Endothelial cell of hepatic sinusoid (primary cell): ENCODE measurements at regions not wholly inside any gene's neighbourhood (a gene's known extent, or its start where the extent isn't known, plus 50 kb on each side); places are given as distances from the start of the nearest gene placed in this dataset.

Source experiments
- in situ Hi-C: cut with HindIII; loops from 2 replicates; pipeline ENCODE4 v1.10.0; 2017; ENCODE audit warnings: low sequenced_read_pairs

DNA sequence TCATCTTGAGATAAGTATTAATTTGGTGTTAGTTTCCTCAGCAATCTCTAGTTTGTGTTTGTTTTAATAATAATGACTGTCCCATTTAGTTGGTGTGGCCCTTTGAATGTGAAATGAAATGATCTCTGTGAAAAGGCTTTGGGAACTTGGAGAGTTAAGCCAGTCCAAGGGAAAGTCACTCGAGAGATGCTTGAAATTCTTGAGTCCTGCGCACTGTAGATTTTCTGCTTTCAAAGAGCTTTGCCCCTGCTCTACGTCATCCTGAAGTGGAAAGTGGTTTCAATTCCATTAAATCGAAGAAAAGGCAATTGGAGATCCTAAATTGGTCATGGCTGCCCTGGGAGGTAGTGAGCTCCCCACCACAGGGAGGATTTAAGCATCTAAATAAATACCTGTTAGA is 403.8 kb downstream of the ZNF536 start:
- in situ Hi-C loops, result no loop called here

DNA sequence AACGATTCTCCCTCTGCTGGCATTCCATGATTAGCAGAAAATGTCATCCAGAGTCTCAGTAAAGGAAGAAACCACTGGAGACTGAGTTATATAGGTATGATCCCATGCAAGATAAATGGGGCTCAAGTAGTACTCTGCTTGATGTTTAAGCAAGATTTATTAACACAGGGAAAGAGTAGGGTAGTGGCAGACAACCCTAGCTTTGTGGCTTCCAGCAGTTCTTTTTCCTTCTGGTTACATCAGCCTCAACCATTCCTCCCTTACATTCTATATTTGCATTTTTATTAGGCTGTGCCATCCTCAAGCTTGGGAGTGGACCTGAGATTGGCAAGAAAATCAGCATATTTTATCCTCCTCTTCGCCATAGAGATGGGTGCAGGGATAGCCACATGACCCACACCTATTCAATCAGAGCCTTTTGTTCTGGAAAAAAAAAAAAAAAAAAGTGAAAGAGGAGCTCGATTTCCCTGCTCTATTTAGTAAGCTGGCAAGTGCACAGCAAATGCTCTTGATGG is 402.1 kb downstream of the ZNF536 start:
- in situ Hi-C loops, result no loop called here

DNA sequence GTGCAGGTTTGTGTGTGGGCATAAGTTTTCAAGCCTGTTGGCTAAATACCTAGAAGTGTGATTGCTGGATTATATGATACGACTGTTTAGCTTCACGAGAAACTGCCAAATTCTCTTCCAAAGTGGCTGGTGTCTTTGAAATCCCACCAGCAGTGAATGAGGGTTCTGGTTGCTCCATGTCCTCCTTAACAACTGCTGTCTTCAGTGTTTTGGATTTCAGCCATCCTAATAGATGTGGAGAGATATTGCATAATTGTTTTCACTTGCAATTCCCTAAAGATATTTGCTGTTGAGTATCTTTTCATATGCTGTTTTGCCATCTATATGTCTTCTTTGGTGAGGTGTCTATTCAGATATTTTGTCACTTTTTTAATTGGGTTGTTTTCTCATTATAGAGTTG is 390.5 kb downstream of the ZNF536 start:
- in situ Hi-C loops, result no loop called here

DNA sequence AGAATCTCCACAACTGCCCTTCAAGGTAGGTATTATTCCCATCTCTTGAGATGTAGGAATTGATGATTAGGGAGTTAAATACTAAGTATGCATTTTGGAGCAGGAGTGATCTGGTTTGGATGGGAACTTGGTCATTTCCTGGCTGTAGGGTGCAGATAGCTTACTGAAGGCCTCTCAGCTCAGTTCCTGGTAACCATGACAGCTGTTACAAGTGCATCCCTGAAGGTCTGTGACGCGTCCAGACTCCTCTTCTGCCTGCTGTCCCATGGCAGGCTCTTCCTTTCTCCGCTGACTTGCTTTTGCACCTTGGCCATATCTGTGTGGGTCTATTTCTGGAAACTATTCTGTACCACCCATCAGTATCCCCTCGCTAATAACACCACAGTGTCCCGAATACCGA is 387.8 kb downstream of the ZNF536 start:
- in situ Hi-C loops, result no loop called here

DNA sequence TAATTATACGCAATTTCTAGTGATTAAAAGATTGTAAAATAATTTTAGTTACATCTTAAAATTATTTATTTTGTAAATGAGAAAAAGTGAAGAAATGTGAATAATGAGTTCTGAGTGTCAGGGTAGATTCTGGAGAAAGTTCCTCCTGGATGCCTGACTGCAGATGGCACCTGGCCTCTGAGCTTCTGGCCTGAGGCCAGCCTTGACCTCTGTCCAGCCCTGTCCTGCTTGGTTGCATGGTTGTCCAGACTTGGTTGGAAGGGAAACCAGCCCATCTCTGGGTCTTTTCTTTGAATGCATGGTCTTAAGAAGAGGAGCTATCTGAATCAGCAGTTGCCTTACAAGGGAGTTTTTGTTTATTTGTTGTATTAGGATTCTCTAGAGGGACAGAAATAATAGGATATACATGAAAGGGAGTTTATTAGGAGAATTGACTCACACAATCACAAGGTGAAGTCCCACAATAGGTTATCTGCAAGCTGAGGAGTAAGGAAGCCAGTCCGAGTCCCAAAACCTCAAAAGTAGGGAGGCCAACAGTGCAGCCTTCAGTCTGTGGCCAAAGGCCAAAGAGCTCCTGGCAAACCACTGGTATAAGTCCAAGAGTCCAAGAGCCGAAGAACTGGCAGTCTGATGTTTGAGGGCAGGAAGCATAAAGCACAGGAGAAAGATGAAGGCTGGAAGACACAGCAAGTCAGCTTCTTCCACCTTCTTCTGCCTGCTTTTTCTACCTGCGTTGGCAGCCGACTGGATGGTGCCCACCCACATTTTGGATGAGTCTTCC is 385.8 kb downstream of the ZNF536 start:
- in situ Hi-C loops, result no loop called here

DNA sequence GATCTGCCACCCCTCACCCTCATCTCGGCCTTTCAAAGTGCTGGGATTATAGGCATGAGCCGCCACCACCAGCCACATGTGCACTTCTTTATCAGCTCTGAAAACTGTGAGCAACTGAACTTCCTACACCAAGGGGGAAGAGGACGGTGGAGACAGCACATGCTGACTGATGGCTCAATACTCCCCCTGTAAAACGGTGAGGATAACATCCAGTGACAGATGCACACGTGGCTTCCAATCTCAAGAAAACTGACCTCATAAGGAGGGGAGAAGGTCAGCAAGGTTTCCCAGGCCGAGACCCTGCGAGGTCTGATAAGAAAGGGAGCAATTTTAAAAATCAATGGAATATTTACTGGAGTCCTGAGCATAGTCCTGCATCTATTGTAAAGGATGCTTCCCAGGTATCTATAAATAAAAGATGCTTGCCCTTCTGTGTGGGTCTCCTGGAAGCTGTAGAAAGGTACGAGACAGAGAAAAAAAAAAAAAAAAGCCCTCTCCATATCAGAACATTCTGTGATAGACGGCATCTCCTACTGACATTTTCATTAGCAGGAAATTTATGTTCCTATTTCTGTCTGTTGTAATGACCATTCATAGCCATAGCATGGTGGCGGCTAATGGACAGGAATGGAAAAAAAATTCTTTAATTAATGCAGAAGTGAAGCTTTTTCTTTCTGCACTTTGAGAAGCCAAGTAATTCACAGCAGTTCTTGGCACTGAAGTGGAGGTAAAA is 385.1 kb downstream of the ZNF536 start:
- in situ Hi-C loops, result no loop called here

DNA sequence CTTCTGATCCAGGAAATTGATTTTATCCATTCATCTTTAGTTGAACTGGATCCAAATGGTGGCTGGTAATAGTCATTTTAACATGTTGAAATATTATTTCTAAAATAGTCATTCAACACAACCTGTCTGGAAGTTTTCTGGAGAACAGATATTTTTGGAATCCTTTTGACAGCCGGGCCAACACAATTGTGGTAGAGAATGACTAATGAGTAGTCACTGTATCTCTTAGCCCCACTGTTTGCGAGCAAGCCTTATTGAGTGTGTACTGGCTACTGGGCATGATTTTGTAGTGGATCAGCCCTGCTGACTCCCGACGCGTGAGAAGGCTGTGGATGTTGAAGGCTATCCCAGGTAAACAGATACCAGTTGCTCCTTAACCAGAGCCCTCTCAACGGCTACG is 383.4 kb downstream of the ZNF536 start:
- in situ Hi-C loops, result no loop called here

DNA sequence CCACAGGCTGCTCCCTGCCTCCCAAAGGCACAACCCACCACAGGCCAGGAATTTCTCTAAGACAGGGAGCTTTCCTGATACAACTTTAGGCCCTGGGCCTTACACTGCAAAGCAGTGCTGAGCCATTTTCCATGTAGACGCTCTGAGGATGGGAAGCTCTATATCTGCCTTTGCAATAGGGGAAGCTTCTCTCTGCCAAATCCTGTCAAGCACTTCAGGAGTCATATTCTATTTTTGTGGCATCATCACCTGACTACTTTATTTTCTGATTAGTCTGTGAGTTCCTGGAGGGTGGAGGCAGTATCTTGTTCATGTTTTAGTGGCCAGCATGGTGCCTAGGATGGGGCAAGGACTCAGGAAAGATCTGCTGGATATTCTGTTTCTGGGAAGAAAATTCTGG is 382.0 kb downstream of the ZNF536 start:
- in situ Hi-C loops, result no loop called here

DNA sequence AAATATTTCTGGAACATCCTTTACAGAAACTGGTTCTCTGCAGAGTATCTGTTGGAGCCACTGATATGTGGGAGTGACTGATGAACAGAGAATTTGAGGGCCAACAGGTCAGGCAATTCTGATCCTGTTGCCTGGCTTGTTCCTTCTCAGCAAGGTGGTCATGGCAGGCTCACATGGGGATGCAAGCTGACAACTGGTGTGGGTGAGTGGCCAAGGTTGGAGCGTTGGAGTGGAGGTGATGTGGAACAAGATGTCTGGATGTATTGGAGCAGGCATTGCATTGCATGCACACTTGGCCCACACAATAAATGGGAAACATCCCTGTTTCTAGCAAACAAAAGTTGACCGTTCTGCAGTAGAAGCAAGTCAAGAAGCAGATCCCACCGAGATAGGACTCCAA is 380.7 kb downstream of the ZNF536 start:
- in situ Hi-C loops, result no loop called here

DNA sequence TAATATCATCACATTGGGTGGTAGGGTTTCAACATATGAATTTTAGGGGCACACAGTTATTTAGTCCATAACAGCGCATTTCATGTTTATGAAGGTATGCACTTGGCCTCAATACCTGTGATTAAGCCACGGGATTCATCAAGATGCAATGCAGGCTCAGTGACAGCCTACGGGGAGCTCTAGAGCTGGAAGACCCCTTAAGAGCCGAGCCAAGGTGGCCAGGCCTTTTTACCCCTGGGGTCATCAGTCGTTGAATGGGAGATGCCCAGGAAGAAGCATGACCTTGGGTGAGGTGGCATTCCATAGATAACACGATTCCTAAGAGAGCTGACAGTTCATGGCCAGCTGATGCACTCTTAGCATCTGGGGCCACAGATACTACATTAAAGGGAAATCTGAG is 380.0 kb downstream of the ZNF536 start:
- in situ Hi-C loops, result no loop called here

DNA sequence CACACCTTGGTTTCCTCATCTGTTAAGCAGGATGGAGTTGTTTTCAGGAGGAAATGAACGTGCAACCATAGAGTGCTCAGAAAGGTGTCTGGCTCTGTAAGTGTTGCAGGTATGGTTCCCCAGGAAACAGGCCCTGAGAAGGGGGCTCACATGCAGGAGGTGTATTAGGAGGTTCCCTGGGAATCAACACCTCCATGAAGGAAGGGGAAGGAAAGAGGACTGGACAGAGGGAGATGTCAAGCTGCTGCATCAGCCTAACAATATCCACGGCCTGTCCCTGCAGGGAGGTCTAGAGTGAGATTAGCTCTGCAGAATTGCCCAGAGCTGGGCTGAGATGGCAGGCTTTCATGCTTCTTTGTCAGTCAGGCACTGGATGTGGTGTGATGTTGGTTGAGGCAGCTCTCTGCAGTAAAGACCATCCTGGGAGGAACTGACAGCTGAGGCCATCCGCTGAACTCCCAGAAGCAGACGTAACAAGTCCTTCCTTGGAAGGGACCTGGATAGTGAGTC is 373.3 kb downstream of the ZNF536 start:
- in situ Hi-C loops, result no loop called here

DNA sequence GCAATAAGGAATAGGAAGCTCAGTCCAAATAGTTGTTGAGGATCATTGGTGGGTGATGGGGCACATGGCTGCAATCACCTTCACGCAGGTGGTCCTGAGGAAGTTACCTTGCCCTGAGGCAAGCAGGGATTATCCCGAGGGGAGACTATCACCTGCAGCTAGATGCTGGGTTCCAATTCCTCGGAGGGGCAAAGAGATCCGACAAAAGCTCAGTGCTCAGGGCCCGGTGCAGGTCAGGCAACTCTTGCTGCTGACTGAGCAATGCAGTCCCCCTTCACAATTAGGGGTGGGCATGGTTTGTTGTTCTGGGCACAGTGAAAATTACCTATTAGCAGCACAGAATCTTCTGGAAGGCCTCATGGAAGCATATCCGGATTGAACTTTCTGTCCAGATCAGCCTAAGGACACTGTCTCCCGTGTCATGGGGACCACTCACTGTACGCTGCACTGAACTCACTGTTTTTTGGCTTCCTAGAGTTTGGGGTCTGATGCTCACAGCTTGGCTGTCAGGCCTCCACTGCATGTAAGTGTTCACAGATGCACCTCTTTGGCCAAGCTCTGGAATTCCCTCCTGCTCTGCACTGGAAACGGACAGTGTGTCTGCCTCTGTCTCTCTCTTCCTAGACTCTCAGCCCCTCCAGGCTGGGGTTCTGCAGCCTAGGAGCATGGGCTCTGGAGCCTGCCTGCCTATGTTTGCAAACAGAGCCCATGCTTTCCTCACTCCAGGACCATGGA is 372.7 kb downstream of the ZNF536 start:
- in situ Hi-C loops, result no loop called here

DNA sequence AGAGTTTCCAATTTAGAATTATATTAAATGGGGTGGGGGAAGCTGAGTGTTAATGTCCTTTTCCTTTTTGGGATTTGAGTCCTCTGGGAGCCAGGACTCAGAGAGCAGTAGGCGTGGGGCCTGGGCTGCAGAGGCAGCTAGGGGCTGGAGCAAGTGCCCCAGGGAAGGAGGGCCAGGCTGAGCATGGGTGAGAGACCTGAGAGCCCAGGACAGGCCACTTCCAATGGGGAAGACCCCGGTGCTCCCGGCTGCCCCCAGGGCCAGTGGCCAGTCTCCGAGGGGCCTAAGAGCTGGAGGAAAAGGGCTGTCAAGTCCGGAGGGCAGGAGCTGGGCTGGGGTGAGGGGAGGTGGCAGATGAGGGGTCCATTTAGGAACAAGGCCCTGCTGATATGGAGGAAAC is 371.5 kb downstream of the ZNF536 start:
- in situ Hi-C loops, result no loop called here

DNA sequence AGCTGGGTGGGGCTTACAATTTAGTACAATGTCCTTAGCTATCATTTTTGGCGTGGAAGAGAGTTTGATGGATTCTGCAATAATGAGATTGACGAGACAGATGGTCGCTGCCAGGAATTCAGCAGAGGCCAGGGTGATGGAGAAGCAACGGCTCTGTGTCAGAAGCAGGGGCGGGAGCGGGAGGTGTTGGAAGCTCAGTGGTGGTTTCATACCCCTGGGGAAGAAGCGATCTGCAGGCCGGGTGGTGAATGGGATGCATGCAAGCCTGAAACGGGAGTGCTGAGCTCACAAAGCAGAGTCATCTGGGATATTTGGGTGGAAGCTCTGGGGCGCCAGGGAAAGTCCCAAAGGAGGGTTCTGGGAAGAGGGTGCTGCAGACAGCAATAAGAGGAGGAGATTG is 370.8 kb downstream of the ZNF536 start:
- in situ Hi-C loops, result no loop called here

DNA sequence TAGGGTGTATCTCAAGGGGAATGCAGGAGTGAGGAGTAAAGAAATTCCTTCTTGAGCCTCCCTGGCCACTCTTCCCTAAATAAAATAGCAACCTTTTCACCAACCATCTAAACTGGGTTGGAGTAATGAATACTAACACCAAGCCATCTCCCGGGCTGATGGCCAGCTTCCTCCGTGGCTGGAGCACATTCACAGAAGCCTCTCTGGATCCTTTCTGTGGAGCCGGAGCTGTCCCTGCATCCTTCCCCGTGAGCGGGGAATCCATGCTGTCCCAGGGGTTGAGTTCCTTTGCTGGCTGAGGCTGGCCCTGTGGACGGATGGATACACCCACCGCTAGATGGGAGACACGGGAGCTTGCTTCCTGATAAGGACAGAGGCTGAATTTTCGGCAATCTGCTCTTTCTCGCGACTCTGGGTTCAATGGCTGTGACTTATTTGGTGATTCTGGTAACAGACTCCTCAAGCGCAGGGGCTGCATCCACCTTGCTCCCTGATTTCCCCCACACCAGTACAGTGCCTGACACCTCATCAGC is 370.3 kb downstream of the ZNF536 start:
- in situ Hi-C loops, result no loop called here

DNA sequence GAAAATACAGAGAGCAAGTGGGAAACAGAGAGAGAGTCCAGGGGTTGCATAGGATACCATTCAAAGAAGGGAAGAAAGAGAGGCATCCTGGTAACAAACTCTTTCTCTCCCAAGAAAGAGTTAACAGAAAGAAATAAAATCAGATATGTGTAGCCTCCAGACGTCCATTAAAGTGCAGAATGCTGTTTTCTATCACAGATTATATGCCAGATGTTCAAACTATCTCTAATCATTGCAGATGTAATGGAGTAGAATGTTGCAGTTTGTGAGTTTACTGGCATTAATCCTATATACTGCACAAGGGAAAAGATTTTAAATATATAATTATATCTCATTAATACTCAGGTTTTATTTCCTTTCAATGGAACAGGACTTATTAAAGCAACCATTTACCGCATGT is 369.4 kb downstream of the ZNF536 start:
- in situ Hi-C loops, result no loop called here

DNA sequence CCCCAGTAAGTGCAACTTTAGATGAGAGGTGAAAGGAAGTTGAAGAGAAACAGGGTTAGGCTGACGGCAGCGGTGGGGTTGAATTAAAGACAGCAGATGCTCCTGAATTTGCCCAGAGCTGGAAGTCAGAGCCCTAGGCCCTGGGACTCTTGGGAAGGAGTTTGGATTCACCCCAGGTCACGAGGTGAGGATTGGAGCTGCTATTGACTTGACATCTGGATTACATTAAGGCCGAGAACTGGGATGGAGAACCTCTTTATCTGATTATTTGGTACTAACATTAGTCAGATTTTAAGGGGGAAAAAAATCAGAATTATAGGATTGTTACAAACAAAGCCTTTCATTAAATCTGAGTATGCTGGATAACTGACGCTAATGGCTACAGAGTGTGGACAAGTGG is 367.2 kb downstream of the ZNF536 start:
- in situ Hi-C loops, result no loop called here

DNA sequence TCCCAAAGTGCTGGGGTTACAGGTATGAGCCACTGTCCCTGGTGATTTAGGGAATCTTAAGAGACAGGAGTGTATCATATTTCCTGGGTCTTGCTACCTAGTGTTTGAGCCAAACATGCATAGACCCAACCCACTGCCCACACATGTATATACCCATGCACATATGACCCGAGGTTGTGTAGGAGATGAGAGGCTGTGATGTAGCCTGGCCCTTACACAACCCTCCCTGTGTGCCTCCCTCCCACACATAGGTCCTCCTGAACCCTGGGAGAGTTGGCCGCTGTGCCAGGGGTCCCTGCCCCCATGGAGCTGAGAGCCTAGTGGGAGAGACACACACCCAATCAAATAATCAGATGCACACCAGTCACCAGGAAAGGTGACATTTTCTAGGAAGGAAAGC is 365.9 kb downstream of the ZNF536 start:
- in situ Hi-C loops, result no loop called here

DNA sequence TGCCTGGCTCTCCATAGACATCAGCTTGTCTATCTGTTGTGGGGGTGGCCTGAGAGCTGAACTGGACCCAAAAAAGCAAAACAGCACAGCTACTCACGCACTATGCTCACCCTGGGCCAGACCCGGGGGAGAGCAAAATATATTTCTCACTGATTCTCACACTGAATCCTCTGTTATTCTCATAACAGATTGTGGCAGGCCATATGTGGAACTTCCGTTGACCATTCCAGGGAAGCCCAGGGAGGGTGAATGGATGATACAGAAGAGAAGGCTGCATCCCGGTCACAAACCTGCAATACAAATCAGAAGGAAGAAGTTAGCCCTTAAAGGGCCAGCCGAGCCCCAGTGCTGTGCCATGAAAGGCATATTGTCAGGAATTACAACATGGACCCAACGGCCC is 362.5 kb downstream of the ZNF536 start:
- in situ Hi-C loops, result no loop called here

DNA sequence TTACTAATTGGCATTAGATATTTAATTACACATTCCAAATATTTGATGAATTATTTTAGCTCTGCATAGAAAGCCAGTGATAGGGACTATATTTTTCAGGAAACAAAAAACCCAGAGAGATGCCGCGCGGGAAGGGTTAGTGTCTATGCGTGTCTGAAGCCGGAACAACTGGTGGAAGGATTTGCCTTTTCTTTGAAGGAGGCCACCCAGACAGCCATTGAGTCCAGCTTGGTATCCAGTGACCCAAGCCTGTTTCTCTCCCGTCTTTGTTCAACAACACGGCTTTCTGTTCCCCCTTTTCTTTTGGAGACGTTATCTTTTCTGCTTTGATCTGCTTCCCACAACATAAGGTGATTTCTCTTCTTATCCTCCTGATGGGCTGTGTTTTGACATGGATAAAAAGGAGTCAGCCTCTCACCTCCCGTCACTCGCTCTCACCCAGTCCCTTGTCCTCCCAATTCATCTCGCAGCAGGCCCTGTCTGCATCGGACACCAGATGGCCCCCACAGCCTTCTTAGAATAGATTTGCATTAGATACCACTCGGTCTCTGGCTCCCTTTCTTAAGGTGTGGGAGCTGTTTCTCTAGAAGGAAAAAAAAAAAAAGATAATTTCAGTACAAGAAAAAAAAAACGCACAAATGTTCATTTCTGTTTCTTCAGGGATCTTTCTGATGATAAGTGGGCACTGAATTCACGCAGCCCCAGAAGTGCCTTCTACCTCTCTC is 361.8 kb downstream of the ZNF536 start:
- in situ Hi-C loops, result no loop called here

DNA sequence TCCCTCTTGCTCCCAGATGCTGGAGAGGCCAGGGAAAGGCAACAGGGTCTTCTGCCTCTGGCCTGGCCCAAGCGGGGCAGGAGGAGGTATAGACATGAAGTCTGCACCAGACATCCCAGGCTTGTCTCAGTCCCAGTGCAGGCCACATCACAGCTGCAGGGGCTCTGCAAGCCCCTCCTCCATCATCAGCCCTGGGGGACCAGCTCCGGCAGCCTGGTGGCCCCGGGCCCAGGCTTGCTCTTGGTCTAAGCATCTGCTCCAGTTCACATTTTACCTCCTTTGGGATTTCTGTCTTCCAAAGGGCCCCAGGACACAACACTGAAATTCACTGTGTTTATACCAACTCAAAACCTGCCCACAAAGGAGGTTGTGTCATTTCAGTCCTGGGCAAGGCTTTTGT is 359.4 kb downstream of the ZNF536 start:
- in situ Hi-C loops, result no loop called here
